H1 (cell line): ENCODE measurements at regions not wholly inside any gene's neighbourhood (a gene's known extent, or its start where the extent isn't known, plus 50 kb on each side); places are given as distances from the start of the nearest gene placed in this dataset.

ENCODE experiments used
- CTCF ChIA-PET: fragments of 300-600 bp; sonication (Branson Sonifier 250); formaldehyde crosslinking; loops from one replicate; lab custom pipeline; 2021; ENCODE audit not compliant: partially characterized antibody; lab: Charles Lee
- POLR2A ChIA-PET: fragments of 300-600 bp; sonication (Branson Sonifier 250); formaldehyde crosslinking; loops from one replicate; lab custom pipeline; 2021; ENCODE audit warnings: inconsistent platforms; ENCODE audit not compliant: partially characterized antibody; lab: Charles Lee
- DNase-seq, 2 experiments: peaks; one replicate each; pipeline versions ENCODE4 v3.0.0 to v3.0.0-alpha.2; 2010 to 2022; ENCODE audit warnings: low spot score in 2 of 2, low read depth in 1 of 2, mixed read lengths in 1 of 2
- FAIRE-seq: peaks from 2 replicates; lab custom pipeline; 2011; peaks lifted over from hg19 to GRCh38; lab: Jason Lieb, UNC
- H2AFZ ChIP-seq: 2 replicates; pipeline ENCODE4 v1.8.1; 2012; ENCODE audit warnings: low read length, inconsistent platforms
- H2AK5ac ChIP-seq: 2 replicates; pipeline ENCODE4 v1.6.1; 2013; ENCODE audit warnings: low read depth, low read length
- H2BK120ac ChIP-seq: replicated peaks from 2 replicates; pipeline ENCODE3; 2013; ENCODE audit warnings: low read depth, low read length, inconsistent platforms
- H2BK12ac ChIP-seq: 2 replicates; pipeline ENCODE4 v1.6.1; 2013; ENCODE audit warnings: low read depth, low read length
- H2BK15ac ChIP-seq: 2 replicates; pipeline ENCODE4 v1.6.1; 2013; ENCODE audit warnings: low read length
- H2BK20ac ChIP-seq: 2 replicates; pipeline ENCODE4 v1.6.1; 2013; ENCODE audit warnings: low read length
- H2BK5ac ChIP-seq: 2 replicates; pipeline ENCODE4 v1.6.1; 2013; ENCODE audit warnings: low read depth, low read length
- H3K14ac ChIP-seq: 2 replicates; pipeline ENCODE4 v1.6.1; 2013; ENCODE audit warnings: inconsistent platforms; ENCODE audit not compliant: insufficient read length
- H3K18ac ChIP-seq: 2 replicates; pipeline ENCODE4 v1.6.1; 2013; ENCODE audit warnings: low read length; ENCODE audit errors: extremely low read depth
- H3K23ac ChIP-seq: 2 replicates; pipeline ENCODE4 v1.6.1; 2013; ENCODE audit warnings: inconsistent platforms; ENCODE audit not compliant: insufficient read length
- H3K23me2 ChIP-seq: 2 replicates; pipeline ENCODE4 v1.6.1; 2013; ENCODE audit warnings: low read depth, low read length
- H3K27ac ChIP-seq: 2 replicates; pipeline ENCODE4 v1.6.1; 2011; ENCODE audit warnings: low read depth, low read length, inconsistent platforms
- H3K27me3 ChIP-seq, 4 experiments: replicated peaks in 1 of 4; 1 replicate in 1 of 4; 2 replicates in 3 of 4; pipeline versions ENCODE4 v1.6.1 to v1.8.1; 2011 to 2013; ENCODE audit warnings: low read length in 3 of 4, mild to moderate bottlenecking in 3 of 4, inconsistent platforms in 2 of 4, mixed read lengths in 2 of 4, moderate library complexity in 1 of 4; ENCODE audit not compliant: control insufficient read depth in 3 of 4, insufficient read depth in 3 of 4; ENCODE audit errors: extremely low read depth in 1 of 4
- H3K36me3 ChIP-seq, 4 experiments: 2 replicates each; pipeline versions ENCODE4 v1.6.1 to v1.8.1; 2011 to 2013; ENCODE audit warnings: mild to moderate bottlenecking in 4 of 4, low read length in 3 of 4, moderate library complexity in 2 of 4, control low read depth in 1 of 4, inconsistent platforms in 1 of 4; ENCODE audit not compliant: insufficient read depth in 4 of 4, control insufficient read depth in 2 of 4
- H3K4ac ChIP-seq: replicated peaks from 2 replicates; pipeline ENCODE3; 2013; ENCODE audit warnings: low read length, low read depth, mixed read lengths, inconsistent platforms; ENCODE audit not compliant: insufficient read length
- H3K4me1 ChIP-seq, 4 experiments: replicated peaks in 1 of 4; 1 replicate in 1 of 4; 2 replicates in 3 of 4; pipeline versions ENCODE4 v1.6.1 to v1.8.1; 2011 to 2013; ENCODE audit warnings: low read length in 3 of 4, inconsistent platforms in 2 of 4, mixed read lengths in 1 of 4; ENCODE audit not compliant: insufficient read depth in 4 of 4, control insufficient read depth in 3 of 4
- H3K4me2 ChIP-seq, 2 experiments: 2 replicates each; pipeline versions ENCODE4 v1.6.1 to v1.8.1; 2011 to 2013; ENCODE audit warnings: low read depth in 2 of 2, low read length in 2 of 2, control low read depth in 1 of 2, inconsistent platforms in 1 of 2, mild to moderate bottlenecking in 1 of 2; ENCODE audit not compliant: insufficient read depth in 1 of 2
- H3K4me3 ChIP-seq, 4 experiments: fragments of 200-600, 300-600 bp in 1 of 4; sonication (generic), shearing (Covaris generic), sonication (Bioruptor Twin) in 1 of 4; 2 replicates each; pipeline versions ENCODE4 v1.5.1 to v1.8.1; 2011 to 2016; ENCODE audit warnings: low read length in 4 of 4, low read depth in 3 of 4, control low read depth in 2 of 4, inconsistent platforms in 2 of 4, mild to moderate bottlenecking in 2 of 4, mixed read lengths in 1 of 4, moderate library complexity in 1 of 4; ENCODE audit not compliant: insufficient read depth in 2 of 4; ENCODE audit errors: extremely low read depth in 1 of 4
- H3K56ac ChIP-seq: replicated peaks from 2 replicates; pipeline ENCODE3; 2013; ENCODE audit warnings: low read depth, mild to moderate bottlenecking, mixed read lengths, low read length, inconsistent platforms; ENCODE audit not compliant: insufficient read length
- H3K79me1 ChIP-seq: 2 replicates; pipeline ENCODE4 v1.6.1; 2013; ENCODE audit warnings: low read depth, low read length, control low read depth
- H3K79me2 ChIP-seq, 2 experiments: 2 replicates each; pipeline versions ENCODE4 v1.6.1 to v1.8.1; 2012 to 2013; ENCODE audit warnings: low read length in 2 of 2, mild to moderate bottlenecking in 2 of 2, inconsistent platforms in 1 of 2; ENCODE audit not compliant: insufficient read depth in 2 of 2, control insufficient read depth in 1 of 2
- H3K9ac ChIP-seq, 4 experiments: replicated peaks in 1 of 4; 1 replicate in 1 of 4; 2 replicates in 3 of 4; pipeline versions ENCODE4 v1.6.1 to v1.8.1; 2011 to 2013; ENCODE audit warnings: low read depth in 3 of 4, low read length in 3 of 4, control low read depth in 2 of 4, mild to moderate bottlenecking in 2 of 4, moderate library complexity in 2 of 4, inconsistent platforms in 1 of 4; ENCODE audit errors: extremely low read depth in 1 of 4
- H3K9me3 ChIP-seq, 2 experiments: 2 replicates each; pipeline versions ENCODE4 v1.6.1 to v1.8.1; 2012 to 2013; ENCODE audit warnings: mild to moderate bottlenecking in 2 of 2, moderate library complexity in 2 of 2, control low read depth in 1 of 2, inconsistent platforms in 1 of 2, low read depth in 1 of 2, low read length in 1 of 2, mixed read lengths in 1 of 2; ENCODE audit not compliant: insufficient read depth in 2 of 2
- H4K20me1 ChIP-seq, 2 experiments: replicated peaks in 1 of 2; 2 replicates each; pipeline versions ENCODE3 to v1.8.1; 2011 to 2013; ENCODE audit warnings: inconsistent platforms in 2 of 2, low read length in 2 of 2, mild to moderate bottlenecking in 1 of 2; ENCODE audit not compliant: insufficient read depth in 2 of 2, control insufficient read depth in 1 of 2
- H4K5ac ChIP-seq: 2 replicates; pipeline ENCODE4 v1.6.1; 2013; ENCODE audit warnings: low read length, low read depth, mixed read lengths, inconsistent platforms; ENCODE audit not compliant: insufficient read length
- H4K8ac ChIP-seq: 2 replicates; pipeline ENCODE4 v1.8.0; 2013; ENCODE audit warnings: mild to moderate bottlenecking, moderate library complexity, low read length, inconsistent platforms; ENCODE audit not compliant: insufficient read depth; ENCODE audit errors: extremely low read depth
- H4K91ac ChIP-seq: replicated peaks from 2 replicates; pipeline ENCODE3; 2013; ENCODE audit warnings: low read length, mixed read lengths, inconsistent platforms; ENCODE audit not compliant: insufficient read length
- GABPA ChIP-seq: IDR thresholded peaks from 2 replicates; pipeline ENCODE4 v1.6.1; 2011; ENCODE audit warnings: mild to moderate bottlenecking, low read length, moderate library complexity, borderline replicate concordance; ENCODE audit not compliant: insufficient read depth
- NRF1 ChIP-seq: IDR thresholded peaks from 2 replicates; pipeline ENCODE4 v1.6.1; 2011; ENCODE audit warnings: mild to moderate bottlenecking, low read depth, low read length, improper control_type of control experiment
- SUZ12 ChIP-seq: fragments of 200-600 bp; sonication (generic); IDR thresholded peaks from 2 replicates; pipeline ENCODE4 v1.6.1; 2012; ENCODE audit warnings: mild to moderate bottlenecking, inconsistent platforms, low read length, moderate library complexity, mixed read lengths
- WGBS, 2 experiments: shearing (Covaris generic) in 1 of 2; methylation state at CpG; one replicate each; pipeline versions ENCODE4 v1.1.6 to v1.1.7; 2013 to 2015; ENCODE audit warnings: low lambda C conversion rate in 2 of 2, mixed read lengths in 2 of 2, inconsistent platforms in 1 of 2, low coverage in 1 of 2, missing lambda C conversion rate in 1 of 2; ENCODE audit not compliant: insufficient replicate concordance in 2 of 2, insufficient coverage in 1 of 2, insufficient read length in 1 of 2; ENCODE audit errors: extremely low coverage in 1 of 2, missing lambda C conversion rate in 1 of 2; 5-methylcytosine and 5-hydroxymethylcytosine counted together

GRCh38 chr13:87087741-87088140 is 583.4 kb upstream of the SLITRK5 start:
- Histone ChIP-seq H2BK15ac (no peak overlapping the region), H2BK20ac (no peak overlapping the region), H3K23me2 (no peaks in the 10 kb centered on the region), H3K9me3 (no peaks in the 10 kb centered on the region), H3K14ac (no peak overlapping the region), H4K91ac (no peak overlapping the region), H3K27ac (no peak overlapping the region), H4K8ac (no peak overlapping the region), H3K36me3 (no peaks in the 10 kb centered on the region), H3K79me1 (no peaks in the 10 kb centered on the region), H3K4me2 (no peak overlapping the region), H2AK5ac (no peak overlapping the region), H3K4me1 (no peaks in the 10 kb centered on the region), H2BK5ac (no peak overlapping the region), H3K27me3 (no peaks in the 10 kb centered on the region), H2AFZ (no peak overlapping the region), H4K5ac (no peak overlapping the region), H3K56ac (no peak overlapping the region), H3K4me3 (no peak overlapping the region), H2BK120ac (no peak overlapping the region), H3K9ac (no peak overlapping the region), H4K20me1 (no peaks in the 10 kb centered on the region), H3K18ac (no peak overlapping the region), H3K23ac (no peak overlapping the region), H2BK12ac (no peak overlapping the region), H3K79me2 (no peaks in the 10 kb centered on the region), H3K4ac (no peak overlapping the region)
- no peak for TF ChIP-seq SUZ12
- no peak for TF ChIP-seq NRF1
- TF ChIP-seq GABPA: no peak
- no peak for FAIRE-seq
- DNase-seq: no peak
- 100% methylated on average over 2 of the region's 2 CpGs; no CpG with 5 or more reads in 1 of the 2 experiments for WGBS, 2 experiments
- ChIA-PET POLR2A (interaction anchor here (0.7 kb wide), 1 partner anchor 9 kb away, joined by 3 read pairs; no protein-coding TSS in a partner anchor), CTCF (no interaction called here)
